ENCODE measurements at regions not wholly inside any gene's neighbourhood (a gene's known extent, or its start where the extent isn't known, plus 50 kb on each side); places are given as distances from the start of the nearest gene placed in this dataset. TPM values are rescaled to one million over a fixed set of nuclear protein-coding genes. Genes with fewer than 3 reads are reported as not detected.

GRCh38 chr20:57759724-57760123 is 49.9 kb upstream of the PMEPA1 start:
- no peaks in the 10 kb centered on the region for H3K36me3 ChIP-seq (ENCODE audit: insufficient read depth, low read length)
- no peak overlapping the region for H3K4me3 ChIP-seq (ENCODE audit: low read length)
- no peak overlapping the region for H3K4me2 ChIP-seq (ENCODE audit: low read depth, low read length, poor library complexity, severe bottlenecking)
- no peak overlapping the region for H3K27ac ChIP-seq (ENCODE audit: low read length)
- no peaks in the 10 kb centered on the region for H3K9me2 ChIP-seq (replicated peaks; ENCODE audit: insufficient read depth, low read length)
- no peaks in the 10 kb centered on the region for H3K79me2 ChIP-seq (ENCODE audit: low read length)
- no peak overlapping the region for H3K9ac ChIP-seq (ENCODE audit: low read length)
- H4K20me1 ChIP-seq (ENCODE audit: insufficient read depth, low read depth, low read length), result no peaks in the 10 kb centered on the region
- no peak overlapping the region for H2AFZ ChIP-seq (ENCODE audit: low read length)
- no peak for DNase-seq
- peaks cover 19% of the 10 kb centered on the region for H3K4me1 ChIP-seq (ENCODE audit: low read length)
- peaks cover 3% of the 10 kb centered on the region; the same call in 1 of the 2 replicates for H3K27me3 ChIP-seq (ENCODE audit: low read length)
- no peaks in the 10 kb centered on the region for H3K9me3 ChIP-seq (ENCODE audit: low read length)

Small RNAs in the stretch of these regions (small RNA-seq; reads per million reads assigned to genes)
- not detected for gene MIR4532

Measured in Karpas-422 (cell line).